ENCODE measurements at regions not wholly inside any gene's neighbourhood (a gene's known extent, or its start where the extent isn't known, plus 50 kb on each side); places are given as distances from the start of the nearest gene placed in this dataset.

DNA sequence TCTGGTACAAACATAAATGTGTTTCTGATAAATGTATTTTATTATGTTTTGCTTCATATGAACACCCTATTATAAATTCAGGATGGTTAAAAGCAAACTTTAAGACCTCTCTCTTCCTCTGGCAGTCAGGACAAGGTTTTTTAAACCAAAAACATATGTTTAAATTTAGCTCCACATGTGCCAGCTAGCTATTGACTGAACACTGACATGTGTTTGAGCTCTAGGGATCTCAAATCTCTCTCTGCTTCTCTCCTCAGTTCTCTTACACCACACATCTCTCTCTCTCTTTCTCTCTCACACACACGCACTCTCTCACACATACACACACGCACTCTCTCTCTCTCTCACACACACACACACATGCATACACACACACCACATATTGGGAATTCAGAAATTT, 150.1 kb upstream of the RFX3 start:
- Histone ChIP-seq H3K27me3 (ENCODE audit: control insufficient read depth, insufficient read depth, low read length) (no peaks in the 10 kb centered on the region), H3K36me3 (ENCODE audit: control insufficient read depth, insufficient read depth, low read length) (no peaks in the 10 kb centered on the region), H3K79me2 (no peaks in the 10 kb centered on the region), H3K27ac (no peak overlapping the region), H3K4me2 (ENCODE audit: low read length) (no peak overlapping the region), H3K4me1 (no peaks in the 10 kb centered on the region), H3K9ac (no peak overlapping the region), H2AFZ (no peak overlapping the region), H3K4me3 (ENCODE audit: low read depth, low read length) (no peak overlapping the region), H3K9me3 (ENCODE audit: control insufficient read depth, low read length) (no peaks in the 10 kb centered on the region)
- TF ChIP-seq, protein P1, sequence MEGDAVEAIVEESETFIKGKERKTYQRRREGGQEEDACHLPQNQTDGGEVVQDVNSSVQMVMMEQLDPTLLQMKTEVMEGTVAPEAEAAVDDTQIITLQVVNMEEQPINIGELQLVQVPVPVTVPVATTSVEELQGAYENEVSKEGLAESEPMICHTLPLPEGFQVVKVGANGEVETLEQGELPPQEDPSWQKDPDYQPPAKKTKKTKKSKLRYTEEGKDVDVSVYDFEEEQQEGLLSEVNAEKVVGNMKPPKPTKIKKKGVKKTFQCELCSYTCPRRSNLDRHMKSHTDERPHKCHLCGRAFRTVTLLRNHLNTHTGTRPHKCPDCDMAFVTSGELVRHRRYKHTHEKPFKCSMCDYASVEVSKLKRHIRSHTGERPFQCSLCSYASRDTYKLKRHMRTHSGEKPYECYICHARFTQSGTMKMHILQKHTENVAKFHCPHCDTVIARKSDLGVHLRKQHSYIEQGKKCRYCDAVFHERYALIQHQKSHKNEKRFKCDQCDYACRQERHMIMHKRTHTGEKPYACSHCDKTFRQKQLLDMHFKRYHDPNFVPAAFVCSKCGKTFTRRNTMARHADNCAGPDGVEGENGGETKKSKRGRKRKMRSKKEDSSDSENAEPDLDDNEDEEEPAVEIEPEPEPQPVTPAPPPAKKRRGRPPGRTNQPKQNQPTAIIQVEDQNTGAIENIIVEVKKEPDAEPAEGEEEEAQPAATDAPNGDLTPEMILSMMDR (IDR thresholded peaks at IDR 0.05): no peak

DNA sequence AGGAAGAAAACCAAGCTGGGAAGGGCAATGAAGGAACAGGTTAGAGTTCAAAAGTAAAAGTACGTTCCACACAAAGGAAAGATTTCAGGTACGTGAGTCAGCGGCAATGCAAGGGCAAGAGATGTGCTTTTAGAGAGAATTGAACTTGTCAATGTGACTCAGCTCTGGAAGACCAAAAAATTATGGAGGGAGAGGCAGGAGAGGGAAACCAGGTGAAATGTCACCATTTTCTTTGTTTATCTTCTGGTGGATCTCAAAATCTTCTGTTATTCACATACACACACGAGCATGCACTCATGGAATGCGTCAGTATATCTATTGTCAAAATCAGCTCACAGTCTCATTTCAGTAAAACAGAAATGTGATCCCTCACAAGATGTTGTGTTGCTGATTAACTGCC, 148.8 kb upstream of the RFX3 start:
- H3K27ac ChIP-seq: no peak overlapping the region
- TF ChIP-seq, protein P1 (IDR thresholded peaks at IDR 0.05): no peak

DNA sequence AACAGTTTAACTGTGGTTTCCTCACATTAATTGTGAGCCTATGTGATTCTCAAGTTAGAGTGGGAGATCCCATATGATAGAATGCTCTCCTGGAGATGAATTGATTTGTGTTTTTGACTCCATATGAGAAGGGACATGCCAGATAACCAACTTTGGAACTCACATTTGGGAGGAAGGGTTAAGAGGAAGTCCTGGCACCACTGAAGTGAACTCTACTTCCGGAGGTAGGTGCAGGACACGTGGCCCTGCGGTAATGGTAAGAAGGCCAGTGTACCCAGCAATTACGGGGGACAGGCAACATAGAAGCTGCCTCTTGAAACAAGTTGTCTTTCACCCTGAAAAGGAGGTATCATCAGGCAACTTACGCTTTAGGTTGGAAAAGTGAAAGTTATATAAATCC, 146.6 kb upstream of the RFX3 start:
- TF ChIP-seq, protein P1 (IDR thresholded peaks at IDR 0.05): no peak
- Histone ChIP-seq H3K4me3 (ENCODE audit: low read depth, low read length) (no peak overlapping the region), H3K4me2 (ENCODE audit: low read length) (no peak overlapping the region), H3K9me3 (ENCODE audit: control insufficient read depth, low read length) (no peaks in the 10 kb centered on the region), H3K79me2 (no peaks in the 10 kb centered on the region), H3K27me3 (ENCODE audit: control insufficient read depth, insufficient read depth, low read length) (no peaks in the 10 kb centered on the region), H3K27ac (no peak overlapping the region), H3K9ac (no peak overlapping the region), H3K36me3 (ENCODE audit: control insufficient read depth, insufficient read depth, low read length) (no peaks in the 10 kb centered on the region), H3K4me1 (no peaks in the 10 kb centered on the region), H2AFZ (no peak overlapping the region)

More for the DNA sequence above, 148.8 kb upstream of the RFX3 start:
- Histone ChIP-seq H3K36me3 (ENCODE audit: control insufficient read depth, insufficient read depth, low read length) (no peaks in the 10 kb centered on the region), H3K9ac (no peak overlapping the region), H3K27me3 (ENCODE audit: control insufficient read depth, insufficient read depth, low read length) (no peaks in the 10 kb centered on the region), H3K4me2 (ENCODE audit: low read length) (peak overlapping the region; percentile 27), H3K9me3 (ENCODE audit: control insufficient read depth, low read length) (no peaks in the 10 kb centered on the region), H3K4me3 (ENCODE audit: low read depth, low read length) (peak overlapping the region; percentile 25), H3K4me1 (no peaks in the 10 kb centered on the region), H2AFZ (no peak overlapping the region), H3K79me2 (no peaks in the 10 kb centered on the region)

DNA sequence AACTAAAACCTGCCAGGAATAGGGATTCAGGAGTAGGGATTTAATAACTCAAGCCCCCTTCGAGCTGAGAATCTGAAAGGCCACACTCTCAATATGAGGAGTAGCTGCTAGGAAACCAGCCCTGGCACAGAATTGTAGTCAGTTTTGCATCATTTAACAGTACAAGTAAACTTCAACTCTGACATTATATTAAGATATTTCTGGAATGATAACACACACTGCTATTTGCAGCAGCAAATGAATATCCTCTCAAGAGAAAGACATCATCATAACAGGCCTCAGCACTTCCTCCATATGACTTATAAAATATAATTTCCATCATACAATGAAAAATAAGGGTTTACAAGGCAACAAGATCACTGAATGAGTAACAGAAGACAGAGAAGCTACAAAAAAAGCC, 138.2 kb upstream of the RFX3 start:
- Histone ChIP-seq H3K4me1 (no peaks in the 10 kb centered on the region), H3K79me2 (no peaks in the 10 kb centered on the region), H3K9ac (no peak overlapping the region), H3K36me3 (ENCODE audit: control insufficient read depth, insufficient read depth, low read length) (no peaks in the 10 kb centered on the region), H2AFZ (no peak overlapping the region), H3K4me2 (ENCODE audit: low read length) (no peak overlapping the region), H3K9me3 (ENCODE audit: control insufficient read depth, low read length) (no peaks in the 10 kb centered on the region), H3K27ac (no peak overlapping the region), H3K27me3 (ENCODE audit: control insufficient read depth, insufficient read depth, low read length) (no peaks in the 10 kb centered on the region), H3K4me3 (ENCODE audit: low read depth, low read length) (no peak overlapping the region)
- TF ChIP-seq, protein P1 (IDR thresholded peaks at IDR 0.05): no peak

DNA sequence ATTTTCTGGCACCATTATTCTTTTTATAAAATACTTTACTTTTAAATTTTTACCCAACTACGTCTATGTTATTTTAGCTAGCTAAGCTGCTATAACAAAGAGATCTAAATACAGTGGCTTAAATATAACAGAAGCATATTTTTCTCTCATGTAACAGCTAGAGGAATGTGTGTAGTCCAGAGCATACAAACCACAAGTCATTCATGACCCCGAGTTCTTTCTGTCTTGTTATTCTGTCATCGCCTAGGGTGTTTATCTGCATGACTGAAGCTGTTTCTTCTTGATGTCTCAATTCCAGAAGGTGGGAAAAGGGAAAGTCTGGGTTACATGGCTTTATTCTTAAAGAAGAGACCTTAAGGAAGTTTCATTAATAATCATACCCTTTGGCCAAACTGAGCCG, 136.9 kb upstream of the RFX3 start:
- Histone ChIP-seq H2AFZ (no peak overlapping the region), H3K36me3 (ENCODE audit: control insufficient read depth, insufficient read depth, low read length) (no peaks in the 10 kb centered on the region), H3K4me2 (ENCODE audit: low read length) (no peak overlapping the region), H3K27ac (no peak overlapping the region), H3K79me2 (no peaks in the 10 kb centered on the region), H3K9ac (no peak overlapping the region), H3K4me1 (no peaks in the 10 kb centered on the region), H3K9me3 (ENCODE audit: control insufficient read depth, low read length) (no peaks in the 10 kb centered on the region), H3K27me3 (ENCODE audit: control insufficient read depth, insufficient read depth, low read length) (no peaks in the 10 kb centered on the region), H3K4me3 (ENCODE audit: low read depth, low read length) (no peak overlapping the region)
- TF ChIP-seq, protein P1 (IDR thresholded peaks at IDR 0.05): no peak

Measured in parathyroid adenoma (tissue), 2 donors.